ENCODE measurements at regions not wholly inside any gene's neighbourhood (a gene's known extent, or its start where the extent isn't known, plus 50 kb on each side); places are given as distances from the start of the nearest gene placed in this dataset.

DNA sequence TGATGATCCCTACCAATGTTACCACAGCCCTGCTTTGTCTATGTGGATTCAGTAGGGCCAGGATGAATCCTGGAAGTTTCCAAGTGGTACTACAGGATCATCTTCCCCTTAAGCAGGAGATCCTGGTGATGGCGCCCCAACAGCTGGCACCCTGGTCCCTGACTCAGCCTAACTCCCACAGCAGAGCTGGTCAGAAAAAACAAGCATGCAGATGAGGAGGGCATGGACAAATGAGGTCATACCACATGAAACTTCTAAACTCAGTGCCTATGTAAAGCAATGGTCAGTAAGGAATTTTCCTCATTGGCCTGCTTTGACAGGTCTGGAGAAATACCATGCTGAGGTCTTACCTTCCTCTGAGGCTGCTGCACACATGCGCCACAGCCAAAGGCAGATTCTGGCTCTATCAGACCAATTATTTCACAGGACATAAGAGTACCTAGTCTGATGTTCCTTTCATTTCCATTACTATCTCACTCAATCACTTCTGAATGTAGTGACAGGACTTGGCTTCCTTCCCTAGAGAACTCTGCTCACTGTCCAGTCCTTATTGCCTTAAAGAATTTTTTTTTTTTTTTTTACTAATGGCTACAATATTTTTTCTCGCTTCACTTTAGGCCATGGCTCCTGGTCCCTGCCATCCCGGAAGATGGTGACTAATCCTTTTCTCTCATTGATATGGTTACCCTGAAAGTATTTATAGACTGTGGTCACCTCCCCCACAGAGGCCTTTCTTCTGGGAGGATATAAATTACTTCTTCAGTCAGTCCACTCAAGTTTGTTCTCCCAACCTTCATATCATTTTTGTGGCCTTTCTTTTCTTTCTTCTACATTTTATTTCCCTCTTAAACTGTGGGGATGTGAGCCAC, 525.2 kb upstream of the PSMD7 start:
- TF ChIP-seq, protein P1, sequence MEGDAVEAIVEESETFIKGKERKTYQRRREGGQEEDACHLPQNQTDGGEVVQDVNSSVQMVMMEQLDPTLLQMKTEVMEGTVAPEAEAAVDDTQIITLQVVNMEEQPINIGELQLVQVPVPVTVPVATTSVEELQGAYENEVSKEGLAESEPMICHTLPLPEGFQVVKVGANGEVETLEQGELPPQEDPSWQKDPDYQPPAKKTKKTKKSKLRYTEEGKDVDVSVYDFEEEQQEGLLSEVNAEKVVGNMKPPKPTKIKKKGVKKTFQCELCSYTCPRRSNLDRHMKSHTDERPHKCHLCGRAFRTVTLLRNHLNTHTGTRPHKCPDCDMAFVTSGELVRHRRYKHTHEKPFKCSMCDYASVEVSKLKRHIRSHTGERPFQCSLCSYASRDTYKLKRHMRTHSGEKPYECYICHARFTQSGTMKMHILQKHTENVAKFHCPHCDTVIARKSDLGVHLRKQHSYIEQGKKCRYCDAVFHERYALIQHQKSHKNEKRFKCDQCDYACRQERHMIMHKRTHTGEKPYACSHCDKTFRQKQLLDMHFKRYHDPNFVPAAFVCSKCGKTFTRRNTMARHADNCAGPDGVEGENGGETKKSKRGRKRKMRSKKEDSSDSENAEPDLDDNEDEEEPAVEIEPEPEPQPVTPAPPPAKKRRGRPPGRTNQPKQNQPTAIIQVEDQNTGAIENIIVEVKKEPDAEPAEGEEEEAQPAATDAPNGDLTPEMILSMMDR (IDR thresholded peaks at IDR 0.05), result no peak

DNA sequence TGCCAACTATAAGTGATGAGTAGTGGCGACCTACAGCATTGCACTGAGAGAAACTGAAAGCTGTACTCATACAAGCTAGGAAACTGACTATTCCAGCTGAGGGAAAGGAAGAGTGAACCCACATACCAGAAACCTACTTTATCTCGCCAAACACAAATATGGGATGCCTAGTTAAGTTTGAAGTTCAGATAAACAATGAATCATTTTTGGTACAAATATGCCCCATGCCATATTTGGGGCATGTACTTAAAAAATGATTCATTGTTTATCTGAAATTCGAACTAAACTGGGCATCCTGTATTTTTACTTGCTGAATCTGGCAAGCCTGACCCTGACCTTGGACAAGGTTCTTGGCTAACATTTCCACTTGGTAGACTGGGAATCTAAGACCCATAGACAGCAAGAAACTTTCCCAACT, 527.8 kb upstream of the PSMD7 start:
- TF ChIP-seq, protein P1 (IDR thresholded peaks at IDR 0.05), result no peak

DNA sequence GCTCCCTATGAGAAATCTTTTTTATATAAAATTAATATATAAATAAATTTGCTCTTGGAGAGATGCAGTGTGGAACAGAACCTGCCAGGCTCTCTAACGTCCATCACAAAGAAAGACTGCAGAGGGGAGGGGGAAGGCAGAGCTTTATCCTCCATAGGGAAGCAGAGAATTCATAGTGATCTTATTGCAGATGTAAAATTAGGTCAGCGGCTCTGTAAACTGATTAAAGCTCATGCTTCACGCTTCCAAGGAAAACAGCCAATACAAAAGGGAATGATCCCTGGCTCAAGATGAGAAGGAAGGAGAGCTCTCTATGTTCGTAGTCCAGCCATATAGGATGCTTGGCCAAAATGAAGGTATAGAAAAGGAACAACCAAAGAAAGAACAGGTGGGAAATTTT, 532.3 kb upstream of the PSMD7 start:
- TF ChIP-seq, protein P1 (IDR thresholded peaks at IDR 0.05), result no peak

DNA sequence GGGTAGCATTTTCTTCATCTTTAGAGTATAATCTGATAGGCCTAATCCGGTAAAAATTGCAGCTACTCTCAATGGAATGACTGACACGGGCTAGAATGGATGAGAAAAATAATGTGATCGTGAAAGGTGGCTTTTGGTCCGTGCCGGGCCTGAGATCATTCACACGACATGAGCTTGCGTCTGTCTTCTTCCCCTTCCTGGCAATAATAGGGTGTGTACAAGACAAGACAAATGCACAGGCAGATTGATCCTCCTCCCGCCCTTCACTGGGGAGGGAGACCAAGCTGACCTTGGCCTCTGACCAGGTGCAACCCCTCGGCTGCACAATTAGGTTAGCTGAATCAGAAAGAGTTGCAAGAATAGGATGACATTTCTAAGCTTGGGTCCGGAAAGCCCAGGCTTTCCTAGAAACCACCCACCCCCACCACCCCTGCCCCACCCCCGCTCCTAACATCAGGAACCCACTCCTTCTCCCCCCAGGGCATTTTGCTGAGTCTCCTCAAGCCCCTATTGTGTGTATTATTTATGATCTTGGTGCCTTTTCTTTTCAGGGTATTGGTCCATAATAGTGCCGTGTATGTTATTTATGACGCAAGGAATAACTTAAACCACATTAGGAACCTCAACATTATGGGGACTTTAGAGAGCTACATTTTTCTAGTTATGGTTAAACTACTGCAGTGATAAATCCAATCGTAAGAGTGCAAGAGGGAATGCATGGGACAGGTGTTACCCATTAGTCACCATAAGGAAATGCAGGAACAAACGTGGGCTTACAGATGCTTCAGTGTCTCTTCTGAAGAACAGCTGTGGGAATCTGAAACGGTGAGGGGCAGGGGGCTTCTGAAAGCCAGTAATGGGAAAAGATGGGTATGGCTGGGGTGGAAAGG, 540.1 kb upstream of the PSMD7 start:
- TF ChIP-seq, protein P1 (IDR thresholded peaks at IDR 0.05), result no peak

DNA sequence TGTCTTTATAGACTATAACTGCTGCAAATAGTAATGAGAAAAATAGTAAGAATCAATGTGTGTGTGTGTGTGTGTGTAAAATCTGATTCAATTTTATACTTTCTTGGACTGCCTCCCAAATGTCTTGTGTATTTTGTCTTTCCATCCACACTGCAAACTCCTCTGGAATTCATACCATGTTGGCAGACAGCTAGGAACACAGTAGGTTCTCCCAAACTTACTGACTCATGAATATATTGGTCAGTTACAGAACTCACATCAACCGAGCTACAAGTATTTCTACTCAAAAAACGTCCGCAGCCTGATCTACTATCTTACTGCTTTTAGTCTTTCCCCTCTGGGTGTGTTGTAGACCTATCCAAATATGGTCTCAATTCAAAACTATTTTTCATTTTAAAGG, 542.7 kb upstream of the PSMD7 start:
- TF ChIP-seq, protein P1 (IDR thresholded peaks at IDR 0.05), result no peak

DNA sequence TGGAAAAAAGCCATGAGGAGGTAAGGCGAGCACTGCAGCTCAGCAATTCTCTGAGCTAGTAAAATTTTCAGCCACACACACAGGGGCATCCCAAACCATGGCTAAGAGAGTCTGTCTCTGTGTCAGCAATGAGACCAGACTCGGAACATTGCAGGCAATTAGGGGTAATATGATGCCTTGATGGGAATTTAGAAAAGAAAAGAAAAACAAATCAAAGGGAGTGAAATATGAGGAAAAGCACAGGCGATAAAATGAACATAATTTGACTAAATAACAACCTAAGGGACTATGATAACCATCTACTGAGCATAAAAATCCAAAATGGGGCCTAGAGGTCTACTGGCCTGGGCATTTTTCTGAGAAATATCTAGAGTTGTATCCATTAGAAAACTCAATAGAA, 546.0 kb upstream of the PSMD7 start:
- TF ChIP-seq, protein P1 (IDR thresholded peaks at IDR 0.05), result no peak

DNA sequence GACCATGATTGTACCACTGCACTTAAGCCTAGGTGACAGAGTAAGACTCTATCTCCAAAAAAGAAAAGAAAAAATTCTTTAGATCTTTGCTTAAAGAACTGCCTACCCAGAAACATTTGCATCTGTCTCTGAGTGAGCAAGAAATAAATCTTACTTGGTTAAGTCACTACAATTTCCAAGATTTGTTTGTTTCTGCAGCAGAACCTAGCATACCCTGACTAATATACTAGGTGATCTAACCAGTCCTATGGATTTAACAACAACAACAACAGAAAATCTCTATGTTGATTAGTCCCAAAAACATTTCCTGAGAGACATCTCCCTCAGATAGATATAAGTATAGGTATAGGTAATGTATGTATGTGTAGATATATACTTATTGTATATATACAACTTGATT, 549.3 kb upstream of the PSMD7 start:
- TF ChIP-seq, protein P1 (IDR thresholded peaks at IDR 0.05), result no peak

Data from LNCAP (cell line).